Lung (tissue), 11 donors: ENCODE measurements at regions not wholly inside any gene's neighbourhood (a gene's known extent, or its start where the extent isn't known, plus 50 kb on each side); places are given as distances from the start of the nearest gene placed in this dataset.

Experiments
- ATAC-seq: fragments of 200-7000 bp; cut with Tn5 transposase; one replicate; pipeline ENCODE4 v1.9.1; 2020; ENCODE audit warnings: moderate number of reproducible peaks; ENCODE audit not compliant: insufficient read depth, low FRiP score
- DNase-seq, 3 donors: peaks; one replicate each; pipeline ENCODE4 v3.0.0-alpha.2; 2013 to 2017
- H3K27ac ChIP-seq, 2 donors: one replicate each; pipeline ENCODE4 v1.5.1; 2013; ENCODE audit warnings: mild to moderate bottlenecking in 2 of 2, moderate library complexity in 2 of 2, control low read depth in 1 of 2, inconsistent platforms in 1 of 2, low read depth in 1 of 2, low read length in 1 of 2
- H3K27me3 ChIP-seq, 3 donors: one replicate each; pipeline ENCODE4 v1.5.1; 2013; ENCODE audit warnings: low read length in 2 of 3; ENCODE audit not compliant: control insufficient read depth in 3 of 3, insufficient read depth in 3 of 3
- H3K36me3 ChIP-seq, 4 donors: one replicate each; pipeline ENCODE4 v1.5.1; 2013; ENCODE audit warnings: low read length in 4 of 4, mild to moderate bottlenecking in 1 of 4, moderate library complexity in 1 of 4; ENCODE audit not compliant: control insufficient read depth in 4 of 4, insufficient read depth in 4 of 4
- H3K4me1 ChIP-seq, 5 donors: one replicate each; pipeline ENCODE4 v1.5.1; 2013; ENCODE audit warnings: low read length in 5 of 5, mild to moderate bottlenecking in 2 of 5, moderate library complexity in 1 of 5; ENCODE audit not compliant: control insufficient read depth in 5 of 5, insufficient read depth in 5 of 5
- H3K4me3 ChIP-seq: one replicate; pipeline ENCODE4 v1.5.1; 2013; ENCODE audit warnings: mild to moderate bottlenecking, control low read depth, moderate library complexity
- H3K9ac ChIP-seq, 2 donors: one replicate each; pipeline ENCODE4 v1.5.1; 2013; ENCODE audit warnings: low read length in 2 of 2, control low read depth in 1 of 2; ENCODE audit not compliant: insufficient read depth in 1 of 2
- H3K9me3 ChIP-seq, 4 donors: one replicate each; pipeline ENCODE4 v1.5.1; 2013; ENCODE audit warnings: low read length in 3 of 4, mild to moderate bottlenecking in 1 of 4, moderate library complexity in 1 of 4; ENCODE audit not compliant: control insufficient read depth in 4 of 4, insufficient read depth in 3 of 4
- WGBS, 2 donors: extraction: QIAGEN DNeasy Blood & Tissue Kit; methylation state at CpG; one replicate each; pipeline ENCODE4 v1.1.7; 2013; 5-methylcytosine and 5-hydroxymethylcytosine counted together
- TF ChIP-seq, protein P1 (sequence below): IDR thresholded peaks from 2 replicates; pipeline ENCODE4 v1.5.1; 2012; ENCODE audit warnings: mild to moderate bottlenecking; ENCODE audit errors: control extremely low read depth, extremely low read depth
- donor health status: control.
- donor health status: control.
- donor health status: Bipolar disorder and iron deficiency.
- donor health status: healthy.
- donor health status: DM: yes; HTN: yes; CAD: no.

DNA sequence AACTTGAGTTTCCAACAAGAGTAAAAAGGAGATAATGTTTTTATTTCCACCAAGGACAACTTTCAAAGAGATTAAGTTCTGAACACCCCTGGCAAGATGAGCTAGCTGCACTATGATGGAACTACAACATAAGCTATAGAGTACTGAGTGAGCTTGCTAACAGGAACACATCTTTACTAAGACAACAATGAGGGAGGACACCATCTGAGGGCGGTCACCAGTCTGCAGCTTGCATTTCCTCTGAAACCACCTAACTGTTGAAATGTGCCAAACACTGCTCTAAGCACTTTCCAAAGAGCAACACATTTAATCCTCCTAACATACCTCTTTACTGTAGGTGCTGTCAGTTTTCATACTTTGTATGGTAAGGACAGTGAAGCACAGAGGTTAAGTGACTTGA, 68.4 kb downstream of the TCF20 start:
- no peak overlapping the region for H3K9ac ChIP-seq
- DNase-seq (no peak), ATAC-seq (no peak)
- H3K9me3 ChIP-seq: no peaks in the 10 kb centered on the region
- WGBS, 2 donors: 32 to 63% methylated on average over 1 of the region's 1 CpG
- TF ChIP-seq, protein P1, sequence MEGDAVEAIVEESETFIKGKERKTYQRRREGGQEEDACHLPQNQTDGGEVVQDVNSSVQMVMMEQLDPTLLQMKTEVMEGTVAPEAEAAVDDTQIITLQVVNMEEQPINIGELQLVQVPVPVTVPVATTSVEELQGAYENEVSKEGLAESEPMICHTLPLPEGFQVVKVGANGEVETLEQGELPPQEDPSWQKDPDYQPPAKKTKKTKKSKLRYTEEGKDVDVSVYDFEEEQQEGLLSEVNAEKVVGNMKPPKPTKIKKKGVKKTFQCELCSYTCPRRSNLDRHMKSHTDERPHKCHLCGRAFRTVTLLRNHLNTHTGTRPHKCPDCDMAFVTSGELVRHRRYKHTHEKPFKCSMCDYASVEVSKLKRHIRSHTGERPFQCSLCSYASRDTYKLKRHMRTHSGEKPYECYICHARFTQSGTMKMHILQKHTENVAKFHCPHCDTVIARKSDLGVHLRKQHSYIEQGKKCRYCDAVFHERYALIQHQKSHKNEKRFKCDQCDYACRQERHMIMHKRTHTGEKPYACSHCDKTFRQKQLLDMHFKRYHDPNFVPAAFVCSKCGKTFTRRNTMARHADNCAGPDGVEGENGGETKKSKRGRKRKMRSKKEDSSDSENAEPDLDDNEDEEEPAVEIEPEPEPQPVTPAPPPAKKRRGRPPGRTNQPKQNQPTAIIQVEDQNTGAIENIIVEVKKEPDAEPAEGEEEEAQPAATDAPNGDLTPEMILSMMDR: no peak
- no peaks in the 10 kb centered on the region for H3K27me3 ChIP-seq
- no peak overlapping the region for H3K4me3 ChIP-seq
- no peak overlapping the region for H3K27ac ChIP-seq
- peaks cover 0 to 2% (median 0%) of the 10 kb centered on the region in 5 donors for H3K4me1 ChIP-seq
- H3K36me3 ChIP-seq: peaks cover 0 to 9% (median 3%) of the 10 kb centered on the region in 4 donors

DNA sequence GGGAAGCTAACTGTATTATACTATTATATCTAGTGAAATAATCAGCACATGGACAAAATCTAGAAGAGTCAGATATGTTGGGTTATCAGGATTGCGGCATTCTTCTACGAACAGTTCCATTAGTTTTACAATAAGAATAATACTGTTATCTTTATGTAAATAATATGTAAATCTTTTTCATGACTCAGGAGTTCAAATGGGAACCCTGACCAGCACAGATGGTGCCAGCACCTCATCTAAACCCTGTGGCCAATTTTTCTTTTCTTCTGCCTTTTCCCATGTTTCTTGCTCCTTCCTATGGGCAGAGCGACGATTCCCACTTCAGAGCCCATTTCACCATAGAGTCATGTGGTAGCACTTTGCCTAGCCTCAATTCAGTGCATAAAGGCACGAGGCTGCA, 68.4 kb upstream of the CYP2D6 start:
- 96 to 99% methylated on average over 5 of the region's 5 CpGs for WGBS, 2 donors
- Histone ChIP-seq H3K27ac (no peak overlapping the region), H3K4me1 (peaks cover 0 to 8% (median 0%) of the 10 kb centered on the region in 5 donors), H3K9me3 (no peaks in the 10 kb centered on the region), H3K9ac (no peak overlapping the region), H3K36me3 (peaks cover 0 to 9% (median 1%) of the 10 kb centered on the region in 4 donors), H3K27me3 (no peaks in the 10 kb centered on the region), H3K4me3 (no peak overlapping the region)
- ATAC-seq (no peak), DNase-seq (no peak)
- TF ChIP-seq, protein P1: no peak

DNA sequence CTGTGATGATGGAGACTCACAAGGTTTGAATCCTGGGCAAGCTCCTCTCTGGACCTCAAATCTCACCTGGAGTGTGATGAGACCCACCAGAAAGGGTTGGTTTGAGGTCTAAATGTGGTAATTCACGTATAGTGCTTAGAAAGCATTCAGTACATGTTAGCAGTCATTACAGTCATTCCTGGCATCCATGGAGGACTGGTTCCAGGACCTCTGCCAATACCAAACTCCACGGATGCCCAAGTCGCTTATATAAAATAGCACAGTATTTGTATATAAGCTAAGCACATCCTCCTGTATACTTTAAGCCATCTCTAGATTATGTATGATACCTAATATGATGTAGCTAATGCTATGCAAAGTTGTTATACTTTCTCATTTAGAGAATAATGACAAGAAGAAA, 67.6 kb upstream of the CYP2D6 start:
- Histone ChIP-seq H3K27ac (no peak overlapping the region), H3K9ac (no peak overlapping the region), H3K4me1 (peaks cover 0 to 8% (median 0%) of the 10 kb centered on the region in 5 donors), H3K27me3 (no peaks in the 10 kb centered on the region), H3K4me3 (no peak overlapping the region), H3K36me3 (peaks cover 0 to 9% (median 1%) of the 10 kb centered on the region in 4 donors), H3K9me3 (no peaks in the 10 kb centered on the region)
- 85 to 91% methylated on average over 3 of the region's 3 CpGs for WGBS, 2 donors
- TF ChIP-seq, protein P1: no peak
- no peak for DNase-seq
- no peak for ATAC-seq

DNA sequence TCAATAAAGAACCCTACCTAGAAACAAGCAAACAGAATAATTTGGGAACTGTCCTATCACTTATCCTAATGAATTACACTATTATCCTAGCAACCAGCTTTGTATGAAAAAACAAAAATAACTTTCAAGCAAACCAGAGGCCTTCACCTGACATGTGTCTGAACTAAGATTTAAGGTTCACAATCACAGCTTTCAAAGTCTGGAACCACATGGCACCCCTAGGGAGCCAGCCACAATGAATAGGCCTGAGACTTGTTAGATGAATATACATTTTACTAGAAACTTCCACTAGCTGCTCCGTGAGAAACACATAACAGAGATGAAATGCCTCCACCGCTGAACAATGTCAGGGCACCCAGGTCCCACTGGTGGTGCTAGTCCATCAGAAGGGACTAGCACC, 65.8 kb upstream of the CYP2D6 start:
- H3K9ac ChIP-seq: no peak overlapping the region
- 95% methylated on average over 2 of the region's 2 CpGs for WGBS, 2 donors
- H3K36me3 ChIP-seq: peaks cover 0 to 2% (median 0%) of the 10 kb centered on the region in 4 donors
- TF ChIP-seq, protein P1: no peak
- no peak for DNase-seq
- H3K27ac ChIP-seq: no peak overlapping the region
- no peaks in the 10 kb centered on the region for H3K9me3 ChIP-seq
- H3K4me1 ChIP-seq: peaks cover 0 to 8% (median 0%) of the 10 kb centered on the region in 5 donors
- no peak overlapping the region for H3K4me3 ChIP-seq
- ATAC-seq: no peak
- H3K27me3 ChIP-seq: no peaks in the 10 kb centered on the region
